ENCODE measurements at regions not wholly inside any gene's neighbourhood (a gene's known extent, or its start where the extent isn't known, plus 50 kb on each side); places are given as distances from the start of the nearest gene placed in this dataset.
"Not testable (repeated sequence)": the region's sequence is repeated elsewhere in the genome, so short reads cannot be mapped to it uniquely, and the experiment has no call there.

- in situ Hi-C loops (cut with MboI; ENCODE audit: low sequenced_read_pairs, unreplicated experiment) = no loop called here
- TF ChIP-seq CTCF (IDR thresholded peaks at IDR 0.05; ENCODE audit: borderline replicate concordance, control extremely low read depth, extremely low read depth, insufficient read depth, missing control alignments) = no peak
- DNase-seq (ENCODE audit: low spot score) = no peak
Observed at GRCh38 chr12:20096430-20096829, 271.9 kb upstream of the PDE3A start.

- TF ChIP-seq CTCF (IDR thresholded peaks at IDR 0.05; ENCODE audit: borderline replicate concordance, control extremely low read depth, extremely low read depth, insufficient read depth, missing control alignments) = no peak
- DNase-seq (ENCODE audit: low spot score) = peak; percentile 53
- in situ Hi-C loops (cut with MboI; ENCODE audit: low sequenced_read_pairs, unreplicated experiment) = no loop called here
Observed at GRCh38 chr12:20097626-20098025, 270.7 kb upstream of the PDE3A start.

GRCh38 chr12:20099395-20100183 lies 268.7 kb upstream of the PDE3A start:
- TF ChIP-seq CTCF (IDR thresholded peaks at IDR 0.05; ENCODE audit: borderline replicate concordance, control extremely low read depth, extremely low read depth, insufficient read depth, missing control alignments) = no peak
- in situ Hi-C loops (cut with MboI; ENCODE audit: low sequenced_read_pairs, unreplicated experiment) = no loop called here
- DNase-seq (ENCODE audit: low spot score) = no peak

- in situ Hi-C loops (cut with MboI; ENCODE audit: low sequenced_read_pairs, unreplicated experiment) = no loop called here
- DNase-seq (ENCODE audit: low spot score) = no peak
- TF ChIP-seq CTCF (IDR thresholded peaks at IDR 0.05; ENCODE audit: borderline replicate concordance, control extremely low read depth, extremely low read depth, insufficient read depth, missing control alignments) = no peak
Observed at GRCh38 chr12:20101046-20101445, 267.3 kb upstream of the PDE3A start.

GRCh38 chr12:20105943-20106342 lies 262.4 kb upstream of the PDE3A start:
- in situ Hi-C loops (cut with MboI; ENCODE audit: low sequenced_read_pairs, unreplicated experiment) = no loop called here
- no peak for TF ChIP-seq CTCF (IDR thresholded peaks at IDR 0.05; ENCODE audit: borderline replicate concordance, control extremely low read depth, extremely low read depth, insufficient read depth, missing control alignments)
- no peak for DNase-seq (ENCODE audit: low spot score)

GRCh38 chr12:20109676-20110075 lies 258.7 kb upstream of the PDE3A start:
- in situ Hi-C loops (cut with MboI; ENCODE audit: low sequenced_read_pairs, unreplicated experiment) = no loop called here

GRCh38 chr12:20115371-20115770 lies 253.0 kb upstream of the PDE3A start:
- in situ Hi-C loops (cut with MboI; ENCODE audit: low sequenced_read_pairs, unreplicated experiment); DNase-seq (ENCODE audit: low spot score): not testable (repeated sequence)

More at GRCh38 chr12:20109676-20110075, 258.7 kb upstream of the PDE3A start:
- TF ChIP-seq CTCF (IDR thresholded peaks at IDR 0.05; ENCODE audit: borderline replicate concordance, control extremely low read depth, extremely low read depth, insufficient read depth, missing control alignments) = no peak
- no peak for DNase-seq (ENCODE audit: low spot score)
